Prostate gland (tissue), 2 donors: ENCODE measurements at regions not wholly inside any gene's neighbourhood (a gene's known extent, or its start where the extent isn't known, plus 50 kb on each side); places are given as distances from the start of the nearest gene placed in this dataset.

Experiments
- DNase-seq: peaks from one replicate; pipeline ENCODE4 v3.0.0-alpha.2; 2019; ENCODE audit warnings: low spot score
- H3K27ac ChIP-seq, 2 donors: fragments of 200-600 bp; sonication (generic); 2 replicates each; pipeline ENCODE4 v1.5.1; 2017 to 2019
- H3K27me3 ChIP-seq: fragments of 200-600 bp; sonication (generic); replicated peaks from 2 replicates; pipeline ENCODE4 v1.5.1; 2019; ENCODE audit not compliant: insufficient read depth
- H3K36me3 ChIP-seq, 2 donors: fragments of 200-600 bp; sonication (generic); 1 replicate in 1 of 2; 2 replicates in 1 of 2; pipeline versions ENCODE4 v1.5.1 to v1.8.1; 2017 to 2019
- H3K4me1 ChIP-seq: fragments of 200-600 bp; sonication (generic); replicated peaks from 2 replicates; pipeline ENCODE4 v1.5.1; 2019
- H3K4me3 ChIP-seq, 2 donors: fragments of 200-600 bp; sonication (generic); 2 replicates each; pipeline ENCODE4 v1.5.1; 2017 to 2019
- H3K9me3 ChIP-seq: fragments of 200-600 bp; sonication (generic); 2 replicates; pipeline ENCODE4 v1.5.1; 2017
- CTCF ChIP-seq, 4 experiments: fragments of 200-600 bp in 2 of 4; fragments of 450-650 bp in 2 of 4; sonication (generic) in 2 of 4; IDR thresholded peaks; 1 replicate in 3 of 4; 2 replicates in 1 of 4; pipeline ENCODE4 v1.5.1; 2016 to 2019; ENCODE audit warnings: antibody characterized with exemption in 4 of 4, mild to moderate bottlenecking in 2 of 4, moderate library complexity in 2 of 4
- POLR2A ChIP-seq: fragments of 450-650 bp; IDR thresholded peaks from one replicate; pipeline ENCODE4 v1.6.1; 2016; ENCODE audit warnings: antibody characterized with exemption, mild to moderate bottlenecking
- POLR2AphosphoS5 ChIP-seq: sonication (generic); formaldehyde crosslinking; IDR thresholded peaks from one replicate; pipeline ENCODE4 v1.6.1; 2017; ENCODE audit warnings: antibody characterized with exemption
- WGBS: methylation state at CpG from one replicate; pipeline ENCODE4 v1.1.5; 2018; 5-methylcytosine and 5-hydroxymethylcytosine counted together
- intact Hi-C: fragments of 100-400 bp; cut with DNase I; formaldehyde crosslinking; loops from one replicate; pipeline ENCODE4 v1.14.2; 2022

GRCh38 chr4:22187203-22187820 is 238.7 kb upstream of the KCNIP4 start:
- H3K27ac ChIP-seq: no peak overlapping the region
- intact Hi-C loops: no loop called here
- TF ChIP-seq POLR2A: no peak
- no peak for TF ChIP-seq POLR2AphosphoS5
- TF ChIP-seq CTCF (IDR thresholded peaks at IDR 0.05): no peak

DNA sequence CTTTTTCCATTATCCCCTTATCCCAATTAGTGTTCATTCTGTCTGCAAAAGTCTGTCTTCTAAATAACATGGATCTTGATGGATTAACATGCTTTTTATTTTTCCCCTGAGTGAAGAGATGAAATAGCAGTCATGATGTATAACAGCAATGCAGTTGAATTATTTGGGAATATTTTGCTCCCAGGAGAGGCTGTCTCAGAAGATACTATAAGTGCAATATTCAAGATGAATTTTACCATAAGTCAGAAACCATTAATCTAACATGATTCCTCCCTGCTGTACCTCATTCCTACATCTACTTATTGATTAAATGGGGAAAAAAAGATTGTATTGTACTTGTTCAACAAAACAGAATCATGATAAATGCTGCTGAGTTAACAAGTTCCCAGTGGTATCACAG is 233.2 kb upstream of the KCNIP4 start:
- Histone ChIP-seq H3K27me3 (peaks cover 2% of the 10 kb centered on the region), H3K4me1 (no peaks in the 10 kb centered on the region), H3K4me3 (no peak overlapping the region), H3K27ac (no peak overlapping the region), H3K9me3 (no peaks in the 10 kb centered on the region), H3K36me3 (no peaks in the 10 kb centered on the region)
- no peak for TF ChIP-seq CTCF (IDR thresholded peaks at IDR 0.05)
- no peak for TF ChIP-seq POLR2AphosphoS5
- TF ChIP-seq POLR2A: no peak
- intact Hi-C loops: no loop called here
- no peak for DNase-seq

More at GRCh38 chr4:22187203-22187820, 238.7 kb upstream of the KCNIP4 start:
- 82% methylated on average over 2 of the region's 2 CpGs for WGBS
- H3K36me3 ChIP-seq: no peaks in the 10 kb centered on the region
- H3K4me1 ChIP-seq: no peaks in the 10 kb centered on the region
- DNase-seq: no peak
- H3K27me3 ChIP-seq: peaks cover 2% of the 10 kb centered on the region
- H3K9me3 ChIP-seq: no peaks in the 10 kb centered on the region
- no peak overlapping the region for H3K4me3 ChIP-seq

DNA sequence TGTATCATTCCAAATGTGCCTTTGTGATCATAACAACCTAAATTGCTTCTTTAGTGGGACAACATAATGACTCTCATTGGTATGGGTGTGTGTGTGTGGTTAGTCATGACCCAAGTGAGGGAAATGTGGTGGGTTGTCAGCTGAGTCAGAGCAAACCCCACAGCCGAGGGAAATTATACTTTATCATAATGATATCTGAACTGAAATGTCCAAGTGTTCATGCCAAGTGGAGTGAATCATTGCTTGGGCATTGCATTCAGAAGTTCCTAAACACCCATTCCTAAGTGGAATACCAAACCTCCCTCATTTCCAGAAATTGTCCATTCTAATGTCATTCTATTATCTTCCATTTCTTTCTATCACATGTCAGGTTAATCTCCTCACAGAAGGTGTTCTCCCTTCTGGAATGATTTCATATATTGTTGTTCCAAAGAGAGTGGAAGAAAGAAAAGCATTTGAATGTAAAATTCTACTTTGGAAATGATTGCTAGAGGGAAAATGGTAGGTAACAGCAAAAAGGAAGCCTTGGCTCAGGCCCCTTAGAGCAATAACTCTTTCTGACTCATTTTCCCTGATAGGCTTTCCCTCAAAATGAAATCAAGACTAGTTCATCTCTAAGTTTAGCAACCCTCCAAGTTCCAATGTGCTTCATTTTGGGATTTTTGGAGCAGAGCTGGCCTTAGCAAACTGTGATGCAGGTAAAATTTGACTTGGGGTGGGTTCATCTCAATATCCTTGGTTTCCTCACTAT is 230.7 kb upstream of the KCNIP4 start:
- intact Hi-C loops: no loop called here
- Histone ChIP-seq H3K27me3 (peaks cover 2% of the 10 kb centered on the region), H3K27ac (no peak overlapping the region), H3K9me3 (no peaks in the 10 kb centered on the region), H3K36me3 (no peaks in the 10 kb centered on the region), H3K4me3 (no peak overlapping the region), H3K4me1 (no peaks in the 10 kb centered on the region)
- no peak for DNase-seq
- WGBS: 35% methylated on average over 1 of the region's 1 CpG
- TF ChIP-seq POLR2AphosphoS5 (no peak), POLR2A (no peak), CTCF (IDR thresholded peaks at IDR 0.05) (no peak)

DNA sequence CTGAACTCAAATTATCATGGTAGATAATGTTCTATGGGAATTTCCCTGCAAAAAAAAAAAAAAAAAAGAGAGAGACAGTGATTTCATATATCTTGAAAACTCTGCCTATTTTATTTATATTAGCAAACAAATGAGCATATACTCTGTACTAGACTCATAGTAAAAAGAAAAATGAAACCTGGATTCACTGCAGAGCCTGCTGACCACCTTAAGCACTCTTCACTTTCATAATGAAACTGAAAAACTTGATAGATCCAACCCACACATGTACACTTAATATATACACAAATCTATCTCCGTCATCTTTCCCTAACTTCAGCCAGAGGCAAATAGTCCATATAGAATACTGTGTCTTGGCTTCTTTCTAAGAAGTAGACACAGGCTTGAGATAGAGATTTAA is 226.1 kb upstream of the KCNIP4 start:
- DNase-seq: no peak
- Histone ChIP-seq H3K4me3 (no peak overlapping the region), H3K27ac (no peak overlapping the region), H3K36me3 (no peaks in the 10 kb centered on the region), H3K4me1 (no peaks in the 10 kb centered on the region), H3K27me3 (no peaks in the 10 kb centered on the region), H3K9me3 (no peaks in the 10 kb centered on the region)
- no peak for TF ChIP-seq POLR2A
- no peak for TF ChIP-seq CTCF (IDR thresholded peaks at IDR 0.05)
- TF ChIP-seq POLR2AphosphoS5: no peak
- intact Hi-C loops: no loop called here
- 87% methylated on average over 1 of the region's 1 CpG for WGBS

DNA sequence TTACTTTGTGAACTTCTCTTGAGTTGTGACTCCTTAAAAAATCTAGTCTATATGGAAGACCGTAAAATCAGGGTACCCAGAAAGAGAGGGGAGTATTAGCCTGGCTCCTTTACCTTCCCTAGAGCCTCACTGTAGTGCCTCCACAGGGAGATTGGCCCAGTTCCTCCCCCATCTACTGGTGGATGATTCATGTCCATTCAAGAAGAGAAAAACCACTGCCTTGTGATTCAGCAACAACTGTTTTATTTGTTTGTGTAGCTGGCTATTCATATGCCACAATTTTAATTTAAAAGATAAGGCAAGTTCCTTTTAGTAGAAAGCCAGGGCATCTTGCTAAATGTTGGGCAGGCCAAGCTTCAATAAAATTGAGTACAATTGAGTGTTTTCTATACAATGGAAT is 221.8 kb upstream of the KCNIP4 start:
- WGBS: 100% methylated on average over 1 of the region's 1 CpG
- Histone ChIP-seq H3K27me3 (no peaks in the 10 kb centered on the region), H3K4me1 (no peaks in the 10 kb centered on the region), H3K36me3 (no peaks in the 10 kb centered on the region), H3K27ac (no peak overlapping the region), H3K4me3 (no peak overlapping the region), H3K9me3 (no peaks in the 10 kb centered on the region)
- intact Hi-C loops: no loop called here
- DNase-seq: no peak
- no peak for TF ChIP-seq CTCF (IDR thresholded peaks at IDR 0.05)
- no peak for TF ChIP-seq POLR2AphosphoS5
- TF ChIP-seq POLR2A: no peak
